Loucy (cell line): ENCODE measurements at regions not wholly inside any gene's neighbourhood (a gene's known extent, or its start where the extent isn't known, plus 50 kb on each side); places are given as distances from the start of the nearest gene placed in this dataset.

ENCODE experiments used
- CTCF ChIP-seq: fragments of 200-600 bp; sonication (generic); conservative IDR thresholded peaks from 2 replicates; pipeline ENCODE4 v1.5.1; 2014; ENCODE audit warnings: mild to moderate bottlenecking, antibody characterized with exemption, low read length
- EZH2phosphoT487 ChIP-seq: fragments of 200-600 bp; IDR thresholded peaks from 2 replicates; pipeline ENCODE4 v1.6.1; 2018; ENCODE audit warnings: antibody characterized with exemption, mild to moderate bottlenecking, moderate library complexity, borderline replicate concordance

DNA sequence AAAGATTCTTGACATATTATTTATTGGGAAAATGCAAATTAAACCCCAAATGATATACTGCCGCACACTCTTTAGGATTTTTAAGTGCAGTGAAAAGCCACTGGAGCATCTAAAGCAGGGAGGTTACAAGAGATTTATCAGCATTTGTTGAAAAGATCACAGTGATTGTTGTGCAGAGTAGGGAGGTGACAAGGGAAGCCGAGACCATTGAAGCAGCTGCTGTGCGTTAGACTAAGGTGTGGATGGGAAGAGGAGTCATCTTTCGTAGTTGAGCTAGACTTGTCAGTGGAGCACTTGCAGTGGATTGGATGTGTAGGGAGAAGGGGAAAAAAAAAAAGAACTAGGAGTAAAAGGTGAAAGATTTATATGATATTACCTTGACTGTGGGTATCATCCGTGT lies 854.6 kb downstream of the NTRK3 start:
- TF ChIP-seq CTCF, result no peak
- TF ChIP-seq EZH2phosphoT487, result no peak
